ENCODE measurements at regions not wholly inside any gene's neighbourhood (a gene's known extent, or its start where the extent isn't known, plus 50 kb on each side); places are given as distances from the start of the nearest gene placed in this dataset.

DNA sequence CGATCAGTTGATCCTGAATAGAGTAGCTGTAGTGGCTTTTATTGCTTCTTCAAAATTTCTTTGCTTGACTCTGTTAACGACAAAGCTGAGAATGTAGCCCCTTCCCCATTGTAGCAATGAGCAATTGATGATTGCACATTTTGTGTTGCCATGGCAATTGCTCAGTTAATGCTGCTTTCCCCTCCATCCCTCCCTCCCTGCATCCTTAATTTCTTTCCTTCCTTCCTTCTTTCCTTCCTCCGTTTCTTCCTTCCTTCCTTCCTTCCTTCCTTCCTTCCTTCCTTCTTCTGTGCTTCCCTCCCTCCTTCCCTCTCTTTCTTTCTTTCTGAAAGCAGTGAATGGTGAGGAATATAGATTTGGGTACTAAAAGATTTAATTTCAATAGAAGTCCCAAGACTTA is 557.3 kb upstream of the MAP3K7 start:
- no peak for DNase-seq (ENCODE audit: low read depth)
- TF ChIP-seq, protein P1, sequence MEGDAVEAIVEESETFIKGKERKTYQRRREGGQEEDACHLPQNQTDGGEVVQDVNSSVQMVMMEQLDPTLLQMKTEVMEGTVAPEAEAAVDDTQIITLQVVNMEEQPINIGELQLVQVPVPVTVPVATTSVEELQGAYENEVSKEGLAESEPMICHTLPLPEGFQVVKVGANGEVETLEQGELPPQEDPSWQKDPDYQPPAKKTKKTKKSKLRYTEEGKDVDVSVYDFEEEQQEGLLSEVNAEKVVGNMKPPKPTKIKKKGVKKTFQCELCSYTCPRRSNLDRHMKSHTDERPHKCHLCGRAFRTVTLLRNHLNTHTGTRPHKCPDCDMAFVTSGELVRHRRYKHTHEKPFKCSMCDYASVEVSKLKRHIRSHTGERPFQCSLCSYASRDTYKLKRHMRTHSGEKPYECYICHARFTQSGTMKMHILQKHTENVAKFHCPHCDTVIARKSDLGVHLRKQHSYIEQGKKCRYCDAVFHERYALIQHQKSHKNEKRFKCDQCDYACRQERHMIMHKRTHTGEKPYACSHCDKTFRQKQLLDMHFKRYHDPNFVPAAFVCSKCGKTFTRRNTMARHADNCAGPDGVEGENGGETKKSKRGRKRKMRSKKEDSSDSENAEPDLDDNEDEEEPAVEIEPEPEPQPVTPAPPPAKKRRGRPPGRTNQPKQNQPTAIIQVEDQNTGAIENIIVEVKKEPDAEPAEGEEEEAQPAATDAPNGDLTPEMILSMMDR (conservative IDR thresholded peaks at IDR 0.05; ENCODE audit: low read length), result no peak
- no peak overlapping the region for H3K4me3 ChIP-seq (ENCODE audit: low read length)

DNA sequence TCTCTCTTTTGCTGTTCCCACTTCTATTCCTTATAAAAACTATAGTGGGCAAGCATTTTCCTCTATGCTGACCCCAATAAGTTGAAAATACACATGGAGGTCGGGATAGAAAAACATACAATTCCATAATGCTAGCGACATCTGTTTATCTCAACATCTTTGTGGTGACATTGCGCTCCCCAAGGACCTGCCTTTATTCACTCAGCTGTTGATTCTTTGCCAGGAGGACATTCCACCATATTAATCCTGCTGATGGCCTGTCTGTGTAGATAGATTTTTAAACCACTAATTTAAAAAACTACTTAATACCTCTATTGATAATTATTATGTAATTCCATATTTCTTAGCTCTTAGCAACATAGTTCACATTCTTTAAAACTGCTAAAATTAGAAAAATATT is 555.3 kb upstream of the MAP3K7 start:
- DNase-seq (ENCODE audit: low read depth), result no peak
- TF ChIP-seq, protein P1 (conservative IDR thresholded peaks at IDR 0.05; ENCODE audit: low read length), result no peak

DNA sequence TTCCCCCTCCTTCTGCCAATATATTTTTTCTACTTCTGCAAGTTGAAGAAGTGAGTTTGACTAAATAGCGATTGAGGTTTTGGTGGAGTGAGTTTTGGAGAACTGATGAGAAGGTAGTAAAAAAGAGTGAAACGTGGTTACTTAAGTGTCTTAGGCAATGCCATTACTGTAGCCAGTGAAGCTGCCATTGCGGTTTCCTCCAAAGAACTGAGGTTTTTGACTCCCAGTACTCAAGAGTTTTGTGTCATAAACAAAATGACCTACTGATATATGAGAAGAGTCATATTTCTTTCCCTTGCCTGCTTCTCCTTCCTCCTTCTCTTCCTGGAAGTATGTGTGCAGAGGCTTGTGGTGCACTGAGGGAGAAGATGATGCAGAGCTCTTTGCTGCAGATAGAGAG is 554.5 kb upstream of the MAP3K7 start:
- no peak overlapping the region for H3K4me3 ChIP-seq (ENCODE audit: low read length)
- DNase-seq (ENCODE audit: low read depth), result no peak
- TF ChIP-seq, protein P1 (conservative IDR thresholded peaks at IDR 0.05; ENCODE audit: low read length), result no peak

More for the DNA sequence above, 555.3 kb upstream of the MAP3K7 start:
- H3K4me3 ChIP-seq (ENCODE audit: low read length), result no peak overlapping the region

DNA sequence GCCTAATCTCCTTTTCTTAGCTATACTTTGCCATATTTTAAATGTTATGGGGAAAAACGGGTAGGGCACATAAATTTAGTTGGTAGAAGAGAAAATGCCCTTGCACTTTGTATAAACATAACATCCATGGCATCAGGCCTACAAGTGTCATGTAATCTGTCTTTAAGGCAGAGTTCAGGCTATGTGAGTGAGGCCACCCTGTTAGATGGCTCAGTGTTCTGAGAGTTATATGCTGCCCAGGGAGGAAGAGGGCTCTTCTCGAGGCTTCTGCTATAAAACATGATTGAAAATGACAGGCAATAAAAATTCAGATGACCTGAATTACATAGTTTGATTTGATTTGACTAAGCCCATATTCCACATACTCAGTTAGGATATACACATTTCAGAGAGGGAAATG is 553.6 kb upstream of the MAP3K7 start:
- TF ChIP-seq, protein P1 (conservative IDR thresholded peaks at IDR 0.05; ENCODE audit: low read length), result no peak
- H3K4me3 ChIP-seq (ENCODE audit: low read length), result no peak overlapping the region
- DNase-seq (ENCODE audit: low read depth), result no peak

DNA sequence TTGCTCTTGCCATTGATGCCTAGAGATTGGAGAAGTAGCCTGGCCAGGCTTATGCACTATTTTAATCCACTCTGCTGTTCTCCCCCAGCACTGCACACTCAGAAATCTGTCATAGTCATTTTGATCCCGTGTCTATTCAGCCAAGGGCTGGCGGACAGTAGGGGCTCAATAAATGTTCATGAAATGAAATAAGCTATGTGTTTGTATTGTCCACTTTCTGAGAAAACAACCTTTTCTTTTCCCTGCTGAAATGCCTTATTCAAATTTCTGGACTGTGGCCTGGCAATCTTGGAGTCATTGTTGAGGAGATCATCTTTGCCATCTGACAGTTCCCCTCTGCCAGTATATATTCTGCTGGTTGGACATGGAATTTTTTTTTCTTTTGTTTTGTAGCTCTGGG is 550.4 kb upstream of the MAP3K7 start:
- TF ChIP-seq, protein P1 (conservative IDR thresholded peaks at IDR 0.05; ENCODE audit: low read length), result no peak
- DNase-seq (ENCODE audit: low read depth), result no peak
- H3K4me3 ChIP-seq (ENCODE audit: low read length), result no peak overlapping the region

DNA sequence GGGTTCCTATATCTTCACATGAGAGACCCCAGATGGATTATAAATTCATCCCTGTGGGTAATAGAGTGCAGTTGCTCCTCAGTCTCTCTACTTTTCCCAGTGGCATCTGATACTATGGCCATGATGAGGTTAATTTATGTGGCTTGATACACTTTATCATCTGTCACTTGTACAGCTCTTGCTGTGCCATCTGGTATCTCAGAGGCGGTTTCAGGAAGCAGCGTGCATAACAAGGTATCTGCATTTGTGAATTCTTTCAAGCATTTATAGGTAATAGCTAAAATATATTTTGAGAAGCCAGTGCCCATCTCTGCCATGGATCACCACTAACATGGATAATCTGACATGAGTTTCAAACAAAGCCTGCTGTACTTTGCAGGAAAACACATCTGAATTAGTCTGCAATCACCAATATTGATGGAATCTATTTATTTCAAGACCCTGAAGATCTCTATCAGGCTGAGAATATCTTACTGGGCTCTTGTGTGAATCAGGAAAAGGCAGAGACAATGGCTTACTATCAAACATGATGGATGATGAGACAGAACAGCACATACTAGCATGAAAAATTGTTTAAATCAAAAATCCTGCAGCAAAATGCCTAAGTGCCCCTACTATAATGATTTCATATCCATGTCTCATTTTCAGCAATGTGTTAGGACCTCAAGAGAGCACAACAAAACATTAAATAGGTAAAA is 548.7 kb upstream of the MAP3K7 start:
- no peak overlapping the region for H3K4me3 ChIP-seq (ENCODE audit: low read length)
- no peak for DNase-seq (ENCODE audit: low read depth)
- TF ChIP-seq, protein P1 (conservative IDR thresholded peaks at IDR 0.05; ENCODE audit: low read length), result no peak

DNA sequence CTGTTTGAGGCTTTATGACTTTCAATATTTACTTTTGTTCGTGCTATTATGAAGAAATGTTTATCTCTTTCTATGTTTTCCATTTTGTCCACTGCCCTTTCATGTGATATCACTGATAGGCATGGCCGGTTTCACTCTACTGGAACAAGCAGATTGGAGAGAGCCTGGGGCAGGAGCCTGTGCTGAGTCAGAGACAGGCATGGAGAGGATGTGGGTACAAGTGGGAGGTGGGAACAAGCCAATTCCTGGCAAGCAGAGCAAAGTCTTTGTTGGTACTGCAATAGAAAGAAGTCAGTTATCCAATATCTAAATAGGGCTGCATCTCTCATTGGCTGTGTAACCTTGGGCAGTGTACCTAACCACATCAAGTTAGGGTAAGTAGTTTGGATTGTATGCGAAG is 545.6 kb upstream of the MAP3K7 start:
- DNase-seq (ENCODE audit: low read depth), result no peak
- no peak overlapping the region for H3K4me3 ChIP-seq (ENCODE audit: low read length)
- TF ChIP-seq, protein P1 (conservative IDR thresholded peaks at IDR 0.05; ENCODE audit: low read length), result no peak
